ENCODE measurements at regions not wholly inside any gene's neighbourhood (a gene's known extent, or its start where the extent isn't known, plus 50 kb on each side); places are given as distances from the start of the nearest gene placed in this dataset.

- DNase-seq (ENCODE audit: low read depth), result peak; percentile 86
These were observed 183.4 kb upstream of the FAM241A start for GRCh38 chr4:111961809-111962208.

DNA sequence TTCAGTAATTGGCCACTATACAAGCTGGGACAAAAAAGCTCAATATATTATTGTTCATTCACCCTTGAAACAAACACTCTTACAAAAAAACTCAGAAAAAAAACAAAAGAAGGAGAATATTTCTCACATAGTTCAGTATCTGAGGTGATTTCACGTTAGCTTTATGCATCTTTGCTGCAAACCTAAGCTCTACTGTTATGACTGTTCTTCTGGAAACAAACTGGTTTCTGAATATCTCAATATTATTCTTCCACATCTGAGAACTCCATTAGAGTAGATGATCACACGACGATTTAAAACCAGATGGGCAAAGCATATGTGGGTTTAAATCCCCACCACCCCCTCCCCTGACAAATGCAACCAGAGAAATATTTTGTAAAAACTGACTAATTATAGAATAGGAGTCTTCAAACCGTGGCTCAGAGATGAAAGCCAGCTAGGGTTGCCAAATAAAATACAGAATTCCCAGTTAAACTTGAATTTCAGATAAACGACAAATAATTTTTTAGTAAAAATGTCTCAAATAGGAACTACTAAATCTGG is 182.0 kb upstream of the FAM241A start:
- DNase-seq (ENCODE audit: low read depth), result no peak

GRCh38 chr4:111977419-111977965 is 167.8 kb upstream of the FAM241A start:
- DNase-seq (ENCODE audit: low read depth), result no peak

DNA sequence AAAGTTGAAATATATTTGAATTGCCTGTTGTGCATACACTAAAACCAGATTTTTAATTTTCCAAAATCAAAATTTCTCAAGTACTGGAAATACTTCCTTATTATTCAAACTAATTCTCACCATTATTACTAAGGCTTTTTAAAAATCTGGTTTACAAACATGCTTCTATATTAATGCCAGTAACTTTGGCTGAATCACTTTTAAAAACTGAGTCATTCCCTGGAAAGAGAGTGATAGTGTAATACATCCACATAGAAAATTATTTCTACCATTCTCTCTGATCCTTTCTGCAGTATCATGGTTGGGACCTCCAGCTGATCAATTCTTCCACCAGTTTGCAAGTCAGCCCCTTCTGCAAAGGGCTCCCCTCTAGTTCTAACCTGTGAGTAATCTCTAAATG is 165.3 kb upstream of the FAM241A start:
- peak; percentile 46 for DNase-seq (ENCODE audit: low read depth)

- DNase-seq (ENCODE audit: low read depth), result no peak
These were observed 163.2 kb upstream of the FAM241A start for GRCh38 chr4:111982089-111982488.

GRCh38 chr4:111984169-111984819 is 161.0 kb upstream of the FAM241A start:
- no peak for DNase-seq (ENCODE audit: low read depth)

- no peak for DNase-seq (ENCODE audit: low read depth)
These were observed 159.8 kb upstream of the FAM241A start for GRCh38 chr4:111985426-111985825.

- DNase-seq (ENCODE audit: low read depth), result no peak
These were observed 159.2 kb upstream of the FAM241A start for GRCh38 chr4:111986095-111986494.

- no peak for DNase-seq (ENCODE audit: low read depth)
These were observed 156.7 kb upstream of the FAM241A start for GRCh38 chr4:111988514-111988913.

- DNase-seq (ENCODE audit: low read depth), result no peak
These were observed 155.4 kb upstream of the FAM241A start for GRCh38 chr4:111989817-111990216.

GRCh38 chr4:111991163-111991562 is 154.1 kb upstream of the FAM241A start:
- DNase-seq (ENCODE audit: low read depth), result no peak

DNA sequence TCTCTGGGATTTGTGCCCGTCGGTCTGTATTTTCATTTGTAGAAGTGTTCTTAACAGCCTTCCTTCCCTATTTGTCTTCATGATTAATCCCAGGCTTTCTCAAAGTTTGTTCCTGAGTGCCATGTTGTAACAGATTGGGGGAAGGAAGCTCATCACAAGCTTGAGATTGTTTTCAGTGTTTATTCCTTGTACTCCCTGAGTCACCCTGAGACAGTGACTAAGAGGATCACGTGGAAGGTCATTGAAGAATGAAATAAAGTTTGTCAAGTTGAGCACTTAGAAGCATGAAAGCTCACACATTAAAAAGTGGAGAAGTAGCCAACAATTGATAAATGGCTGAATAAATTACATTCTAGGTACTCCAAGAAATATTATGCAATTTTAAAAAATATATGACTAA is 153.5 kb upstream of the FAM241A start:
- peak; percentile 77 for DNase-seq (ENCODE audit: low read depth)

DNA sequence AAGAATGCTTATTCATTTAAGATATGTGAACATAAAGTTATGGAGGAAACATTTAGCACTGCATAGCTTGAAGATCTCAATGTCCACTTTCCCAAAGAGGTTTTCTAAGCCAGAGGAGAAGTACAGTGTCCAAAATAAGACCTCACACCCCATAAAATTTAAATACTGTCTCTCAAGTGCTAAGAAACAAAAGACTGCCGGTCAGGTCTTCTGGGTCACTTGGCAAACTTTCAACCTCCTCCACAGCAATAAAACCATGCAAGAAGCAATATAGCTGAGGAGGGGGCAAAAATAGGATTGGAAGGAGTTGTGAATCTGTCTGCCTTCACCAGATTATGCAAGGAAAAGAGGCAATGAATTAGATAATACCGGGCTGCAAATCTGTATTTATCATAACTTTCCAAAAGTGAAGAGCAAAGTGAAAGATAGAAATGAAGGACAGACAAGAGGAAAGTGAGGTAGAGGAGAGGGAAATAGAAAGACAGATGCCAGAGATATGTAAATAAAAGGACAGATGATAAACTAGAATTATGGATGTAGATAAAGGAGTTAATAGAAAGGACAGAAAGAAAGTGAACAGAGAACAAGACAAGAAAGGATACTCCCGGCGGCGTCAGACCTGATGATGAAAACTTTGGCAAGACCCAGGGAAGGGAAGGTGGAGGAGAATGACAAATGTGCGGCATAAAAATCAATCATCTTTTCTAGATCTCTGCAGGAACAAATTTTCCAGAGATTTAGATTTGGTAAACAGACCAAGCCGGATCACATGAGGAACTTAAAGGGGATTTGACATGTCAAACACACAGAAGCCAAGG is 152.7 kb upstream of the FAM241A start:
- no peak for DNase-seq (ENCODE audit: low read depth)

DNA sequence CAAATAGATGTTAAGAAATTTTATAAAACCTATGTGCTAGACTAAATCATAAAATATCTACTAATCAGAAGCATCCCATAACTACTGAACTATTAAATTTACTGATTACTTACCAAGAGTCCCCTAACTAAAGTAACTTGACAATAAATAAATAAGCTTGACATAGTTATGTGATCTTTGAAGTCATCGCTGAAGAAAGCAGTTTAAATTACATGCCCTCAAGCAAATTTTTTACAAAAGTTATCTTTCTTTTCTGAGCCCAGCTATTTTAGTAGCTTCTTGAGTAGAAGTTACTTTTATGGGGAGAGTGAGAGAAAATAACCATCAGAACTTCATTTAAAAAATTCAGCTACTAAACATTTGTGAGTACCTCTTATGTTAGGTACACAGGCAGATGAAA is 150.9 kb upstream of the FAM241A start:
- no peak for DNase-seq (ENCODE audit: low read depth)

DNA sequence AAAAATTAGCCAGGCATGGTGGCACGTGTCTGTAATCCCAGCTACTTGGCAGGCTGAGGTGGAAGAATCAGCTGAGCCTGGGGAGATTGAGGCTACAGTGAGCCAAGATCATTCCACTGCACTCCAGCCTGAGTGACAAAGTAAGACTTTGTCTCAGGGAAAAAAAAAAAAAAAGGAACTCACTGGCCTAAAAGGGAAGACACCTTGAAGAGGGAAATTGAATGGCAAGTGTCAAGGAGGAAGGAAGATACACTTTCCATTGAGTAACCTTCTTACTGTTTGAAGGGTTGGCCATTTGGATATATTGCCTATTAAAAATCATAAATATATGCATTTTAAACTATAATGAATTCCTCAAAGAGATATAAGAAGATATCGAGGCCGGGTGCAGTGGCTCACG is 147.5 kb upstream of the FAM241A start:
- DNase-seq (ENCODE audit: low read depth), result no peak

DNA sequence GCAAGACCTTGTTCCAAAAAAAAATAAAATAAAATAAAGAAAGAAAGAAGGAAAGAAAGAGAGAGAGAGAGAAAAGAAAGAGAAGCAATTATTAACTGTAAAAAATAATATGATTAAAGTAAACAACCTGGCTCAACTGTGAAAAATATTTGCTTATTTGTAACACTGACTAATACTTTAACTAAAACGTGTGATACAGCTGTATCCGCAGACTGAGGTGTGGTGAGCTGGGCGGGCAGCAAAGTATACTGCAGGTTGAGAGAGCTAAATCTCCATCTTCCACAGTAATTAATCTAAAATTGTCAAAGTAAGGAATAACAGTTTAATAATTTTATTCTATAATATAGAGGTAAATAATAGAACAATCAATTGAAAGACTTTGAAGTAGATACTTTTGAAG is 145.5 kb upstream of the FAM241A start:
- no peak for DNase-seq (ENCODE audit: low read depth)

GRCh38 chr4:112001041-112001440 is 144.2 kb upstream of the FAM241A start:
- DNase-seq (ENCODE audit: low read depth), result no peak

DNA sequence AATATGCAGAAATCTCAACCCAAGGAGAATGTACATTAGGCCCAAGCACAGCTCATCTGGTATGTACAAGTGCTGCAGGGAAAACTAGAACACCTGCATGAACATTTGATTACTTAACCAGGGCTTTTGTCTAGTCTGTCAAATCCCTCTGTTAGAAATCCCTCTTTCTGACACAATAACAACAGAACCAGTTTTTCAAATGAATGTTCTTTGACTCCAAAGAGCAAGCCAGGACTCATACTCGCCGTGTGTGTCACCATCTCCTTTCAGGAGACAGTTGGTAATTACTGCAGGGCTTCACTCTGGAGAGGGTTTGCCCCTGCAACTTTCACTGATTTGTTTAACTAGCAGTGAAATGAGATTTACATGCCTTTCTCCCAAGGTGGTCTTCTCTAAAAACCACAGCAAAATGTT is 143.0 kb upstream of the FAM241A start:
- DNase-seq (ENCODE audit: low read depth), result no peak

- no peak for DNase-seq (ENCODE audit: low read depth)
These were observed 141.9 kb upstream of the FAM241A start for GRCh38 chr4:112003231-112003907.

- no peak for DNase-seq (ENCODE audit: low read depth)
These were observed 140.2 kb upstream of the FAM241A start for GRCh38 chr4:112005027-112005426.

DNA sequence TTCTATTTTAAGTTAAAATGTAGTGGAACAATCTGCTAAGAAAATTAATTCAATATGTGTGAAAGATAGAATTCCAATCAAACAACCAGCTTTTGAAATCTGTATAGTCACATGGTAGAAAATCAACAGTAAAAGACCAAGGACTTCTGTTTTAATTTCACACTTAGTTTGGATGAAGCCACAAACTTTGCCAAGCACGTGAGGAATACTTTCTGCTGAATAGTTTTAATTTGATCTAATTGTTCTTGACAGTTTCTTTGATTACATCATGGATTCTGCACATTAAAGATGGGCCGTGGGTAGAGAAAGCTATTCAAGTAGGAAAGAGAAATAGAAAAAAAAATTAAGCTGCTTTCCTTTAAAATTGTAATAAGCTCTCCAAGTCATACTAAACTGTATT is 137.9 kb upstream of the FAM241A start:
- DNase-seq (ENCODE audit: low read depth), result no peak

DNA sequence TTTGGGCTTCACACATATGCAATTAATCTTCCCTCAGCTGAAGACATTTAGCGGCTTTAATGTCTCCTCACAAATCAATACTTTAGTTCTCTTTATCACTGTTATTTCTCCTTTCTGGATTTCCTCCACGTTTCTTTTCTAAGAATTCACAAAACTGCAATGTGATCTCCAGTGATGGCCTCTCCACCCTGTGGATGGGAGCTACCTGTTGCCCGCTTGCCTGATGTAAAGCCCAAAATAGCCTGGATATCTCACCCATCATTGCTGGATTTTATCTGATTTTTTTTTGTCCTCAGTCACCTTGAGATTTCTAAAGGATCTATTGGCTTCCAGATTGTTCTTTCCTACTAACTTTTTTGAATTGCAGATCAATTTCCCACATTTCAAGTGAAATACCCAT is 129.3 kb upstream of the FAM241A start:
- no peak for DNase-seq (ENCODE audit: low read depth)

All from ELR (cell line).